ENCODE measurements at regions not wholly inside any gene's neighbourhood (a gene's known extent, or its start where the extent isn't known, plus 50 kb on each side); places are given as distances from the start of the nearest gene placed in this dataset.

- TF ChIP-seq, protein P1, sequence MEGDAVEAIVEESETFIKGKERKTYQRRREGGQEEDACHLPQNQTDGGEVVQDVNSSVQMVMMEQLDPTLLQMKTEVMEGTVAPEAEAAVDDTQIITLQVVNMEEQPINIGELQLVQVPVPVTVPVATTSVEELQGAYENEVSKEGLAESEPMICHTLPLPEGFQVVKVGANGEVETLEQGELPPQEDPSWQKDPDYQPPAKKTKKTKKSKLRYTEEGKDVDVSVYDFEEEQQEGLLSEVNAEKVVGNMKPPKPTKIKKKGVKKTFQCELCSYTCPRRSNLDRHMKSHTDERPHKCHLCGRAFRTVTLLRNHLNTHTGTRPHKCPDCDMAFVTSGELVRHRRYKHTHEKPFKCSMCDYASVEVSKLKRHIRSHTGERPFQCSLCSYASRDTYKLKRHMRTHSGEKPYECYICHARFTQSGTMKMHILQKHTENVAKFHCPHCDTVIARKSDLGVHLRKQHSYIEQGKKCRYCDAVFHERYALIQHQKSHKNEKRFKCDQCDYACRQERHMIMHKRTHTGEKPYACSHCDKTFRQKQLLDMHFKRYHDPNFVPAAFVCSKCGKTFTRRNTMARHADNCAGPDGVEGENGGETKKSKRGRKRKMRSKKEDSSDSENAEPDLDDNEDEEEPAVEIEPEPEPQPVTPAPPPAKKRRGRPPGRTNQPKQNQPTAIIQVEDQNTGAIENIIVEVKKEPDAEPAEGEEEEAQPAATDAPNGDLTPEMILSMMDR (IDR thresholded peaks at IDR 0.05; ENCODE audit: borderline replicate concordance, control extremely low read depth, extremely low read depth, insufficient read depth, missing control alignments): no peak
- no peak for DNase-seq (ENCODE audit: low spot score)
- in situ Hi-C loops (cut with MboI; ENCODE audit: low sequenced_read_pairs, unreplicated experiment): no loop called here
Measured at GRCh38 chr10:35916791-35917190, 274.7 kb upstream of the FZD8 start.

DNA sequence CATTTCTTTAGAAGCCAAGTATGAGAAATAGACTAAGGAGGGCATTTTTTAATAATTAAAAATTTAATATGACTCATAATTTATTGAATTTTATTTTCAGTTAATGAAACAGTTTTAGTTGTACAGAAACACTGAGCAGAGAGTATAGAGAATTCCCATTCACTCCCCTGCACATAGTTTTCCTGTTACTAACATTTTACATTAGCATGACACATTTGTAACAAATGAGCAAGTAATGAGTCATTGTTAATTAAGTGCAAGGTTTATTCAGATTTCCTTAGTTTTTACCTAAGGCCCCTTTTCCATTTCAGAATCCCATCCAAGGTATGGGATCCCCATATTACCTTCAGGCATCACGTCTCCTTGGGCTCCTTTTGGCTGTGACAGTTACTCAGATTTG, 271.5 kb upstream of the FZD8 start:
- no peak for DNase-seq (ENCODE audit: low spot score)
- in situ Hi-C loops (cut with MboI; ENCODE audit: low sequenced_read_pairs, unreplicated experiment): no loop called here
- TF ChIP-seq, protein P1 (IDR thresholded peaks at IDR 0.05; ENCODE audit: borderline replicate concordance, control extremely low read depth, extremely low read depth, insufficient read depth, missing control alignments): no peak

- in situ Hi-C loops (cut with MboI; ENCODE audit: low sequenced_read_pairs, unreplicated experiment): no loop called here
- TF ChIP-seq, protein P1 (IDR thresholded peaks at IDR 0.05; ENCODE audit: borderline replicate concordance, control extremely low read depth, extremely low read depth, insufficient read depth, missing control alignments): no peak
Measured at GRCh38 chr10:35912615-35913569, 270.8 kb upstream of the FZD8 start.

GRCh38 chr10:35911954-35912353, 269.9 kb upstream of the FZD8 start:
- TF ChIP-seq, protein P1 (IDR thresholded peaks at IDR 0.05; ENCODE audit: borderline replicate concordance, control extremely low read depth, extremely low read depth, insufficient read depth, missing control alignments): no peak
- in situ Hi-C loops (cut with MboI; ENCODE audit: low sequenced_read_pairs, unreplicated experiment): no loop called here
- no peak for DNase-seq (ENCODE audit: low spot score)

More at GRCh38 chr10:35912615-35913569, 270.8 kb upstream of the FZD8 start:
- no peak for DNase-seq (ENCODE audit: low spot score)

DNA sequence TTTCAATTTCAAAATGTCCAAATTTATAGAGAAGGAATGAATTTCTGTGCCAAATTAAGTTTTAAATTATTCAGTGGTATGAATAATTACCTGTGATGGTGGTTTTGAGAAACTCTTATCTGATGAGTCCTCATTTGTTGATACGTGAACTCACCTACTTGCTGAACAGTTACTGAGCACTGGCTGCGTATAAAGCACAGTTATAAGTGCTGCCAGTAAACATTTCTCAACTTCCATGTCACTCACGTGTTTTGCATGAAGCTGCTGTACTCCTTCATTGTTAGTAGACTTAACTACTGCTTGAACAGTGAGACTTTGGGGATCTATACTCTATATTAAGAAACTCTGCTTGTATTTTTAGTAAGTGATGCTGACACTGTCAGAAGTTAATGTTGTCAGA, 269.1 kb upstream of the FZD8 start:
- DNase-seq (ENCODE audit: low spot score): no peak
- TF ChIP-seq, protein P1 (IDR thresholded peaks at IDR 0.05; ENCODE audit: borderline replicate concordance, control extremely low read depth, extremely low read depth, insufficient read depth, missing control alignments): no peak
- in situ Hi-C loops (cut with MboI; ENCODE audit: low sequenced_read_pairs, unreplicated experiment): no loop called here

- in situ Hi-C loops (cut with MboI; ENCODE audit: low sequenced_read_pairs, unreplicated experiment): no loop called here
- TF ChIP-seq, protein P1 (IDR thresholded peaks at IDR 0.05; ENCODE audit: borderline replicate concordance, control extremely low read depth, extremely low read depth, insufficient read depth, missing control alignments): no peak
- DNase-seq (ENCODE audit: low spot score): no peak
Measured at GRCh38 chr10:35910234-35910633, 268.1 kb upstream of the FZD8 start.
